HepG2 (cell line): ENCODE measurements at regions not wholly inside any gene's neighbourhood (a gene's known extent, or its start where the extent isn't known, plus 50 kb on each side); places are given as distances from the start of the nearest gene placed in this dataset.

Experiments used
- ATAD3A ChIP-seq: sonication (generic); formaldehyde crosslinking; IDR thresholded peaks from 2 replicates; pipeline ENCODE4 v1.4.0; 2020; ENCODE audit warnings: missing genetic modification reagents
- FOXA3 ChIP-seq: IDR thresholded peaks from 2 replicates; pipeline ENCODE4 v1.6.1; 2016; ENCODE audit warnings: missing genetic modification reagents, missing compliant biosample characterization
- GTF2F1 ChIP-seq: fragments of 150-350 bp; IDR thresholded peaks from 2 replicates; pipeline ENCODE4 v1.6.1; 2014; ENCODE audit warnings: low read length
- HNRNPUL1 ChIP-seq: fragments of 200-400 bp; formaldehyde crosslinking; IDR thresholded peaks from 2 replicates; pipeline ENCODE4 v1.6.1; 2017; ENCODE audit warnings: low read depth, mild to moderate bottlenecking, low read length, moderate library complexity
- TCF7 ChIP-seq: sonication (generic); IDR thresholded peaks from 2 replicates; pipeline ENCODE4 v1.6.1; 2016; ENCODE audit warnings: antibody characterized with exemption, low read depth
- ZNF24 ChIP-seq: fragments of 450-650 bp; IDR thresholded peaks from 2 replicates; pipeline ENCODE4 v1.6.1; 2017; ENCODE audit warnings: antibody characterized with exemption, mild to moderate bottlenecking
- ZNF629 ChIP-seq: sonication (generic); formaldehyde crosslinking; conservative IDR thresholded peaks from 2 replicates; pipeline ENCODE4 v1.5.0; 2020; ENCODE audit warnings: missing genetic modification reagents
- ZNF784 ChIP-seq: sonication (generic); formaldehyde crosslinking; IDR thresholded peaks from 2 replicates; pipeline ENCODE4 v1.5.1; 2020; ENCODE audit warnings: missing genetic modification reagents, mild to moderate bottlenecking, borderline replicate concordance
- TF ChIP-seq, protein P1 (sequence below): sonication (generic); formaldehyde crosslinking; IDR thresholded peaks from 2 replicates; pipeline ENCODE4 v1.5.0; 2020; ENCODE audit warnings: mild to moderate bottlenecking, missing genetic modification reagents, moderate library complexity
- TF ChIP-seq, protein P2 (sequence below): fragments of 450-650 bp; IDR thresholded peaks from 2 replicates; pipeline ENCODE4 v1.6.1; 2017; ENCODE audit warnings: mild to moderate bottlenecking
- TF ChIP-seq, protein P3 (sequence below), 2 experiments: sonication (generic) in 1 of 2; formaldehyde crosslinking in 1 of 2; IDR thresholded peaks; 2 replicates each; pipeline versions ENCODE4 v1.4.0 to v1.6.1; 2016 to 2020; ENCODE audit warnings: borderline replicate concordance in 1 of 2, low read depth in 1 of 2, mild to moderate bottlenecking in 1 of 2, missing genetic modification reagents in 1 of 2
- TF ChIP-seq, protein P4 (sequence below): sonication (generic); formaldehyde crosslinking; IDR thresholded peaks from 2 replicates; pipeline ENCODE4 v1.8.1; 2022; ENCODE audit warnings: mild to moderate bottlenecking, missing genetic modification reagents
- TF ChIP-seq, protein P5 (sequence below): sonication (generic); formaldehyde crosslinking; IDR thresholded peaks from 2 replicates; pipeline ENCODE4 v1.4.0; 2020; ENCODE audit warnings: missing genetic modification reagents

DNA sequence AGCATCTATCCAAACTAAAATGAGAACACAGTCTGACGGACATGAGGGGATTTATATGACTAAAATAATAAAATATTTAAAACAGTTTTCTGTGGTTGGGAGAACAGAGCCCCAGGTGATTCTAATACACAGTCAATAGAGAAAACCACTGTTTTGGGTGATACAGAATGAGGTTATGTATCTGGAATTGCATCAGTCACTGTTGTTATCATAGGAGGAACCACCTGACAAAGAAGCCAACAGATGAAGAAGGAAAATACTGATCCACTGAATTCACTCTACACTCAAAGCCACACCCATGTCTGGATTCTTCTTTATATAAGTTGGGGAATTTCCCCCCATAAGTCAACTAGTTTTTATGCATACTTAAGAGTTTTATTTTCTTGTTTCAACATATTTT lies 799.0 kb downstream of the TLR4 start:
- TF ChIP-seq, protein P1, sequence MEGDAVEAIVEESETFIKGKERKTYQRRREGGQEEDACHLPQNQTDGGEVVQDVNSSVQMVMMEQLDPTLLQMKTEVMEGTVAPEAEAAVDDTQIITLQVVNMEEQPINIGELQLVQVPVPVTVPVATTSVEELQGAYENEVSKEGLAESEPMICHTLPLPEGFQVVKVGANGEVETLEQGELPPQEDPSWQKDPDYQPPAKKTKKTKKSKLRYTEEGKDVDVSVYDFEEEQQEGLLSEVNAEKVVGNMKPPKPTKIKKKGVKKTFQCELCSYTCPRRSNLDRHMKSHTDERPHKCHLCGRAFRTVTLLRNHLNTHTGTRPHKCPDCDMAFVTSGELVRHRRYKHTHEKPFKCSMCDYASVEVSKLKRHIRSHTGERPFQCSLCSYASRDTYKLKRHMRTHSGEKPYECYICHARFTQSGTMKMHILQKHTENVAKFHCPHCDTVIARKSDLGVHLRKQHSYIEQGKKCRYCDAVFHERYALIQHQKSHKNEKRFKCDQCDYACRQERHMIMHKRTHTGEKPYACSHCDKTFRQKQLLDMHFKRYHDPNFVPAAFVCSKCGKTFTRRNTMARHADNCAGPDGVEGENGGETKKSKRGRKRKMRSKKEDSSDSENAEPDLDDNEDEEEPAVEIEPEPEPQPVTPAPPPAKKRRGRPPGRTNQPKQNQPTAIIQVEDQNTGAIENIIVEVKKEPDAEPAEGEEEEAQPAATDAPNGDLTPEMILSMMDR = no peak
- TF ChIP-seq, protein P2, sequence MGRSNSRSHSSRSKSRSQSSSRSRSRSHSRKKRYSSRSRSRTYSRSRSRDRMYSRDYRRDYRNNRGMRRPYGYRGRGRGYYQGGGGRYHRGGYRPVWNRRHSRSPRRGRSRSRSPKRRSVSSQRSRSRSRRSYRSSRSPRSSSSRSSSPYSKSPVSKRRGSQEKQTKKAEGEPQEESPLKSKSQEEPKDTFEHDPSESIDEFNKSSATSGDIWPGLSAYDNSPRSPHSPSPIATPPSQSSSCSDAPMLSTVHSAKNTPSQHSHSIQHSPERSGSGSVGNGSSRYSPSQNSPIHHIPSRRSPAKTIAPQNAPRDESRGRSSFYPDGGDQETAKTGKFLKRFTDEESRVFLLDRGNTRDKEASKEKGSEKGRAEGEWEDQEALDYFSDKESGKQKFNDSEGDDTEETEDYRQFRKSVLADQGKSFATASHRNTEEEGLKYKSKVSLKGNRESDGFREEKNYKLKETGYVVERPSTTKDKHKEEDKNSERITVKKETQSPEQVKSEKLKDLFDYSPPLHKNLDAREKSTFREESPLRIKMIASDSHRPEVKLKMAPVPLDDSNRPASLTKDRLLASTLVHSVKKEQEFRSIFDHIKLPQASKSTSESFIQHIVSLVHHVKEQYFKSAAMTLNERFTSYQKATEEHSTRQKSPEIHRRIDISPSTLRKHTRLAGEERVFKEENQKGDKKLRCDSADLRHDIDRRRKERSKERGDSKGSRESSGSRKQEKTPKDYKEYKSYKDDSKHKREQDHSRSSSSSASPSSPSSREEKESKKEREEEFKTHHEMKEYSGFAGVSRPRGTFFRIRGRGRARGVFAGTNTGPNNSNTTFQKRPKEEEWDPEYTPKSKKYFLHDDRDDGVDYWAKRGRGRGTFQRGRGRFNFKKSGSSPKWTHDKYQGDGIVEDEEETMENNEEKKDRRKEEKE = no peak
- TF ChIP-seq, protein P3, sequence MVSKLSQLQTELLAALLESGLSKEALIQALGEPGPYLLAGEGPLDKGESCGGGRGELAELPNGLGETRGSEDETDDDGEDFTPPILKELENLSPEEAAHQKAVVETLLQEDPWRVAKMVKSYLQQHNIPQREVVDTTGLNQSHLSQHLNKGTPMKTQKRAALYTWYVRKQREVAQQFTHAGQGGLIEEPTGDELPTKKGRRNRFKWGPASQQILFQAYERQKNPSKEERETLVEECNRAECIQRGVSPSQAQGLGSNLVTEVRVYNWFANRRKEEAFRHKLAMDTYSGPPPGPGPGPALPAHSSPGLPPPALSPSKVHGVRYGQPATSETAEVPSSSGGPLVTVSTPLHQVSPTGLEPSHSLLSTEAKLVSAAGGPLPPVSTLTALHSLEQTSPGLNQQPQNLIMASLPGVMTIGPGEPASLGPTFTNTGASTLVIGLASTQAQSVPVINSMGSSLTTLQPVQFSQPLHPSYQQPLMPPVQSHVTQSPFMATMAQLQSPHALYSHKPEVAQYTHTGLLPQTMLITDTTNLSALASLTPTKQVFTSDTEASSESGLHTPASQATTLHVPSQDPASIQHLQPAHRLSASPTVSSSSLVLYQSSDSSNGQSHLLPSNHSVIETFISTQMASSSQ (IDR thresholded peaks at IDR 0.05; ENCODE audit: low read depth) = no peak
- TF ChIP-seq, protein P3 (CRISPR knock-in tag; IDR thresholded peaks at IDR 0.05; ENCODE audit: borderline replicate concordance) = no peak
- TF ChIP-seq ZNF629 (no peak), HNRNPUL1 (no peak), FOXA3 (CRISPR knock-in tag) (no peak), ZNF784 (CRISPR knock-in tag) (no peak), ATAD3A (CRISPR knock-in tag) (no peak), ZNF24 (no peak), GTF2F1 (no peak), TCF7 (no peak)
- TF ChIP-seq, protein P4, sequence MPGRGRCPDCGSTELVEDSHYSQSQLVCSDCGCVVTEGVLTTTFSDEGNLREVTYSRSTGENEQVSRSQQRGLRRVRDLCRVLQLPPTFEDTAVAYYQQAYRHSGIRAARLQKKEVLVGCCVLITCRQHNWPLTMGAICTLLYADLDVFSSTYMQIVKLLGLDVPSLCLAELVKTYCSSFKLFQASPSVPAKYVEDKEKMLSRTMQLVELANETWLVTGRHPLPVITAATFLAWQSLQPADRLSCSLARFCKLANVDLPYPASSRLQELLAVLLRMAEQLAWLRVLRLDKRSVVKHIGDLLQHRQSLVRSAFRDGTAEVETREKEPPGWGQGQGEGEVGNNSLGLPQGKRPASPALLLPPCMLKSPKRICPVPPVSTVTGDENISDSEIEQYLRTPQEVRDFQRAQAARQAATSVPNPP = no peak
- TF ChIP-seq, protein P5, sequence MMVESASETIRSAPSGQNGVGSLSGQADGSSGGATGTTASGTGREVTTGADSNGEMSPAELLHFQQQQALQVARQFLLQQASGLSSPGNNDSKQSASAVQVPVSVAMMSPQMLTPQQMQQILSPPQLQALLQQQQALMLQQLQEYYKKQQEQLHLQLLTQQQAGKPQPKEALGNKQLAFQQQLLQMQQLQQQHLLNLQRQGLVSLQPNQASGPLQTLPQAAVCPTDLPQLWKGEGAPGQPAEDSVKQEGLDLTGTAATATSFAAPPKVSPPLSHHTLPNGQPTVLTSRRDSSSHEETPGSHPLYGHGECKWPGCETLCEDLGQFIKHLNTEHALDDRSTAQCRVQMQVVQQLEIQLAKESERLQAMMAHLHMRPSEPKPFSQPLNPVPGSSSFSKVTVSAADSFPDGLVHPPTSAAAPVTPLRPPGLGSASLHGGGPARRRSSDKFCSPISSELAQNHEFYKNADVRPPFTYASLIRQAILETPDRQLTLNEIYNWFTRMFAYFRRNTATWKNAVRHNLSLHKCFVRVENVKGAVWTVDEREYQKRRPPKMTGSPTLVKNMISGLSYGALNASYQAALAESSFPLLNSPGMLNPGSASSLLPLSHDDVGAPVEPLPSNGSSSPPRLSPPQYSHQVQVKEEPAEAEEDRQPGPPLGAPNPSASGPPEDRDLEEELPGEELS (CRISPR knock-in tag) = no peak
